GM18873 (cell line): ENCODE measurements at regions not wholly inside any gene's neighbourhood (a gene's known extent, or its start where the extent isn't known, plus 50 kb on each side); places are given as distances from the start of the nearest gene placed in this dataset.

Experiments used
- ATAC-seq: cut with Tn5 transposase; IDR thresholded peaks from one replicate; pipeline ENCODE4 v1.9.1; 2021; ENCODE audit warnings: mild to moderate bottlenecking, moderate library complexity, moderate number of reproducible peaks; ENCODE audit not compliant: unreplicated experiment, low FRiP score

GRCh38 chr4:41883988-41884734 is 51.1 kb upstream of the TMEM33 start:
- no peak for ATAC-seq

DNA sequence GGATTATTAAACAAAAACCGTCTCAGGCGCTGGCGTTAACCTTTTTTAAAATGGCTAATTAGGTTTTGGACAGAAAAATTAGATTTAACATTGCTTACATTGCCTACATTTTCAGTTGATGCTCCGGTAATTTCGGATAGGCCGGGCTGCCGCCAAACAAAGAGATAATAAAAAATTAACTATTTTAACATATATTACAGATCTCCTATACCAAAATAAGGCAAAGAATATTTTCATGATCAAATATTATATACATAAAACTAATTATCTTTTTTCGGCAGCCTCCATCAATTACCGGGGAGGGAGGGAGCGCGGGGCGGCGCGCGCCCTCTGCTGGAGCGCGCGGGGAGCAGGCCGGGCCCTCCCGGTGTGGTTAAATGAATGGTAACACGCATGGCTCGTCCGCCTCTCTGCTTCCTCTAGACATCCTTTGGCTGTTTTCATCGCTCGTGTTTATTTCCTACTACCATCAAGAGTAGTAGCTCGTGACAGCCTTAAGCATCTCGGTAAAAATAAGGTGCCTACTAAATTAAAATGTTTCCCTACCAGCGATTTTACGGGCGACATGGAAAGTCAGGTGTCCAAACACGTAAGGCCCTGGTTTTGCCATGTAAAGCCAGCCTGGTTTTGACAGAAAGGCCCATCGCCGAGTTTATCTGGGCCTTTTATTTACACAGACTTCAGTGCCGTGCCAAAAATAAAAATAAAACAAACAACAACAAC is 52.4 kb upstream of the TMEM33 start:
- no peak for ATAC-seq

GRCh38 chr4:41881981-41882624 is 53.1 kb upstream of the TMEM33 start:
- no peak for ATAC-seq

DNA sequence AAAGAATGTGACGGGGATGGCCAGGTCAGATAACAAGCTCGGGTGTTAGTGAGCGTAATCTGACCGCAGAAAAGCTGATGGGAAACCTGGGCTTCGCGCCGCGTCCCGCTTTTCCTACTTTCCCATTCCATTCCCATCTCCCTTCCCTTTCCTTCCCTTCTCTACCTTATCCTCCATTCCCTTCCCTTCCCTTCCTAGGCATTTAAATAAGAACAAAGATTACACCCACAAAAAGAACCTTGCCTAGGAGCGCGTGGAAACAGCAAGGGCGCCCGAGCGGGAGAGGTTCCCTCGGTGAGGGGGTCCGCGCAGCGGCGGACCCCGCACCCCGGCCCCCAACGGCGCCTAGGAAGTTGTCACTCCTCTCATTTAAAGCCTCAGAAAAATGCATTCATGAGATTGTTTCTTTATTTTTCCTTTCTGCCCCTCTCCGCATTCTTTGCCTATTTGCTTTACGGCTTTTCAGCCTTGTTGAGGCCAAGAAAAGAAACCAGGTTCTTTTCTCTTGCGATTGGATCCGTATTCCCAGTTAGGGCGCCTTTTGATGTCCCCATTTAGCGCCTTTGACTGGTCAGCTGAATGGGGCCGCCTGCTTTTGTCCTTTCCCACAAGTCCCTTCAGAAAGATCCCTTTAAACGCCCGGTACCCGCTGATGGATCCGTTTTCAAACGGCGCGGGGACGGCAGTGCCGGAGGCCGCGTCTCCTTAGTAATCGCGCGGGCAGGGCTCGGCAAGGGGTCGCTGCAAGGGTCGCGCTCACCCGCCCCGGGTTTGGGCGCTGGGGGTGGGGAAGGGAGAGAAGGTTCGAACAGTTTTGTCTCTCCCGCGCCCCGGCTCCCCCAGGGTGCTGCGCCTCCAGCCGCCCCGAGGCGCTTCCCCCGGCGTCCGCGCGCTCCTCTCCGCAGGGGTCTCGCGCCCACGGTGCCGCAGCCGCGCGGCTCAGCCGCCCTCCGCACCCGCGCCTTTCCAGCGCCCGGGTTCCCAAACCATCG is 54.1 kb upstream of the TMEM33 start:
- ATAC-seq, result no peak

- no peak for ATAC-seq
Measured at GRCh38 chr4:41880022-41880837, 55.0 kb upstream of the TMEM33 start.

DNA sequence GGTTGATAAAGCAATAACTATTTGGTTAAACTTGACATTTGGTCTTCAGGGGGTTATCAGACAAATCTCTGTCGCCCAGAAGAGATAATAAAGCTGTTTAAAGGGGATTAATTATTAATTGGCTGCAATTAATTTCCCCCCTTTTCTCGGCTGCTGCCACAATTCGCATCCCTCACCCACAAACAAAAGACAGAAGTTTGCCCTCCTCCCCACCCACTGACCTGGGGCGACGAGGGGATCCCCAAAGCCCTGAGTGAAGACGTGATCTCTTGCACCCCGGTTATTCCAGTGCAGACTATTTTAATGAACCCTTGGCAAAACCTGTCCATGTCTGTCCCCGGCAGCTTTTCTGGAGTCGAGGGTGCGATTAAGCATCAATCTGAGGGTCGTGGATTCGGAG is 55.7 kb upstream of the TMEM33 start:
- ATAC-seq, result no peak

DNA sequence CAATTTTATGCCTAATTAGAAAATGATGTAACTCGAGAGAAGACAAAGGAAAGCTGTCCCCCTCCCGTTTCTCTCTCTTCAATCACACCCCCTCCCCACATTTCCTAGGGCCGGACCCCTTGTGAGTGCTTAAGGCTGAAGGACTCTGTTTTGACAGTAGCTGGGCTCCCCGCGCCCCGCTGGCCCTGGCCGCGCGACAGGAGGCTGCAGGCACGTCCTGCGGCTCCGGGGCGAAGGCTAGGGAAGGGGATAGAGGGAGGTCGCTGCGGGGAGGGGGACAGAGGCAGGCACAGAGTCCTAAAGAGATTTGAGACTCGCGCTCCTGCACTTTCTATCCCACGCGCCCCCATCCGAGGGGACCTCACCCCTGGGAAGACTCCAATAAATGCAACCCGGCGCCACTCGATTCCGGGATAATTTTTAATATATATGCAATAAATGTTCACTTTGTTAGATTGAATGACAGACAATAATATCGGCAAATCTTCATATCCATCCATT is 56.2 kb upstream of the TMEM33 start:
- ATAC-seq, result no peak

- ATAC-seq, result no peak
Measured at GRCh38 chr4:41878170-41878969, 56.9 kb upstream of the TMEM33 start.

- no peak for ATAC-seq
Measured at GRCh38 chr4:41877020-41877796, 58.0 kb upstream of the TMEM33 start.

- ATAC-seq, result no peak
Measured at GRCh38 chr4:41874873-41875272, 60.4 kb upstream of the TMEM33 start.

DNA sequence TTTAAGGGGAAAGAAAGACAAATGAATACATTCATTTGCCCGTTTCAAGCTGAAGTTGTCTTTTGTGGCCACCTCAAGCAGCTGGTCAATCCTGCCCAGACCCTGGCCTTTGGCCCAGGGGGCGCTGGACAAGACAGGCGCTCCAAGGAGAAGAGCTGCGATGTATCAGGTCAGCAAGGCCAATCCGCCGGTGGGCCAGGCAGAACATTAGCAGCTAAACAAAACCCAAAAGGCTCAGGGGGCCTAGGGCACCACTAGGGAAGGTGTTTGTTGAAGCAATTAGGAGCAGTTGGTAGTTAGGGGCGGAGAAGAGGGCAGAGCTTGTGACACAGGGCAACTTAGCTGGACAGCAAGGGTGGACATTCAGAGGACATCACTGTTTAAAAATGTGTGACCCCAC is 60.8 kb upstream of the TMEM33 start:
- ATAC-seq, result no peak

GRCh38 chr4:41873380-41874295 is 61.6 kb upstream of the TMEM33 start:
- ATAC-seq, result no peak

- ATAC-seq, result no peak
Measured at GRCh38 chr4:41870035-41870434, 65.2 kb upstream of the TMEM33 start.

DNA sequence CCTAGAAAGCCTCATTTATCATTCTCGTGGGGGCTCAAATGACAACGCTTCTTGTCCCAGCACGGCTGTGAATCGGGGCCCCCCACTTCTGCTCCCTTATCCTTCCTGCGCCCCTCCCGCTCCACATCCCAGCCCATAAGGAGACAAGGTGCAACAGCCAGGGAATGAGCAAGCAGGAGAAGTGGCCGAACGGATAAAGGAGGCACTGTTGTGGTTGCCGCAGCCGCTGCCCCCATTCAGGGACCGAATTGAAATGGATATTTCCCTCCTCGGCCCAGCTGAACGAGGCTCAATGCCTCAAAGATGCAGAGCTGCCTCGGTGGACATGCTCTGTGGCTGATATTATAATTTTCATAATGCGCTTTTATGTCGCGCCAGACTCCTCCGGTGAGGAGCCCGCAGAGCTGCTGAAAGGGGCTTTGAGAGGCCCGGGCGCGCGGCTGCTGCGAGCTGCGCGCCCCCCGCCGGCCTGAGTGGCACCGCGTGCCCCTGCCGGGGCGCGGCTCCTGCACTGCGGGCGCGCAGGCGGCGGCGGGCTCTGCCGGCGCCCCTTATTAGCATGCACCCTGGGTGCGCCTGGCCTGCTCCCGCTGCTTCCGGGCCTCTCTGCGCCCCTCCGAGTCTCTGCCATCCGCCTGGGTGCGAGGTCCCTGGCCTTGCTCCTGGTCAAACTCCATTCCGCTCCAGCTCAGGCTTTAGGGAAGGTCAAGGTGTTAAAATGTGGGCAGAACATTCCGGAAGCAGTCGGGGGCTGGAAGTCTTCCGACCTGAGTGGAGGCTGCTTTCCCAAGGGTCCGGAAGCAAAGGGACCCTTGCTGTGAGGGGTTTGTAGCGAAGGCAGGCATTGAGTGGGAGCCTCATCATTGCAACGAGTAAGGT is 68.2 kb upstream of the TMEM33 start:
- ATAC-seq, result no peak

GRCh38 chr4:41865981-41866798 is 69.0 kb upstream of the TMEM33 start:
- ATAC-seq, result no peak
